H1 (cell line): ENCODE measurements at regions not wholly inside any gene's neighbourhood (a gene's known extent, or its start where the extent isn't known, plus 50 kb on each side); places are given as distances from the start of the nearest gene placed in this dataset.
"Not testable (repeated sequence)": the region's sequence is repeated elsewhere in the genome, so short reads cannot be mapped to it uniquely, and the experiment has no call there.

Experiments
- CTCF ChIA-PET: fragments of 300-600 bp; sonication (Branson Sonifier 250); formaldehyde crosslinking; loops from one replicate; lab custom pipeline; 2021; ENCODE audit not compliant: partially characterized antibody; lab: Charles Lee
- POLR2A ChIA-PET: fragments of 300-600 bp; sonication (Branson Sonifier 250); formaldehyde crosslinking; loops from one replicate; lab custom pipeline; 2021; ENCODE audit warnings: inconsistent platforms; ENCODE audit not compliant: partially characterized antibody; lab: Charles Lee
- DNase-seq, 2 experiments: peaks; one replicate each; pipeline versions ENCODE4 v3.0.0 to v3.0.0-alpha.2; 2010 to 2022; ENCODE audit warnings: low spot score in 2 of 2, low read depth in 1 of 2, mixed read lengths in 1 of 2
- FAIRE-seq: peaks from 2 replicates; lab custom pipeline; 2011; peaks lifted over from hg19 to GRCh38; lab: Jason Lieb, UNC
- H2AFZ ChIP-seq: 2 replicates; pipeline ENCODE4 v1.8.1; 2012; ENCODE audit warnings: low read length, inconsistent platforms
- H2AK5ac ChIP-seq: 2 replicates; pipeline ENCODE4 v1.6.1; 2013; ENCODE audit warnings: low read depth, low read length
- H2BK120ac ChIP-seq: replicated peaks from 2 replicates; pipeline ENCODE3; 2013; ENCODE audit warnings: low read depth, low read length, inconsistent platforms
- H2BK12ac ChIP-seq: 2 replicates; pipeline ENCODE4 v1.6.1; 2013; ENCODE audit warnings: low read depth, low read length
- H2BK15ac ChIP-seq: 2 replicates; pipeline ENCODE4 v1.6.1; 2013; ENCODE audit warnings: low read length
- H2BK20ac ChIP-seq: 2 replicates; pipeline ENCODE4 v1.6.1; 2013; ENCODE audit warnings: low read length
- H2BK5ac ChIP-seq: 2 replicates; pipeline ENCODE4 v1.6.1; 2013; ENCODE audit warnings: low read depth, low read length
- H3K14ac ChIP-seq: 2 replicates; pipeline ENCODE4 v1.6.1; 2013; ENCODE audit warnings: inconsistent platforms; ENCODE audit not compliant: insufficient read length
- H3K18ac ChIP-seq: 2 replicates; pipeline ENCODE4 v1.6.1; 2013; ENCODE audit warnings: low read length; ENCODE audit errors: extremely low read depth
- H3K23ac ChIP-seq: 2 replicates; pipeline ENCODE4 v1.6.1; 2013; ENCODE audit warnings: inconsistent platforms; ENCODE audit not compliant: insufficient read length
- H3K23me2 ChIP-seq: 2 replicates; pipeline ENCODE4 v1.6.1; 2013; ENCODE audit warnings: low read depth, low read length
- H3K27ac ChIP-seq: 2 replicates; pipeline ENCODE4 v1.6.1; 2011; ENCODE audit warnings: low read depth, low read length, inconsistent platforms
- H3K27me3 ChIP-seq, 4 experiments: replicated peaks in 1 of 4; 1 replicate in 1 of 4; 2 replicates in 3 of 4; pipeline versions ENCODE4 v1.6.1 to v1.8.1; 2011 to 2013; ENCODE audit warnings: low read length in 3 of 4, mild to moderate bottlenecking in 3 of 4, inconsistent platforms in 2 of 4, mixed read lengths in 2 of 4, moderate library complexity in 1 of 4; ENCODE audit not compliant: control insufficient read depth in 3 of 4, insufficient read depth in 3 of 4; ENCODE audit errors: extremely low read depth in 1 of 4
- H3K36me3 ChIP-seq, 4 experiments: 2 replicates each; pipeline versions ENCODE4 v1.6.1 to v1.8.1; 2011 to 2013; ENCODE audit warnings: mild to moderate bottlenecking in 4 of 4, low read length in 3 of 4, moderate library complexity in 2 of 4, control low read depth in 1 of 4, inconsistent platforms in 1 of 4; ENCODE audit not compliant: insufficient read depth in 4 of 4, control insufficient read depth in 2 of 4
- H3K4ac ChIP-seq: replicated peaks from 2 replicates; pipeline ENCODE3; 2013; ENCODE audit warnings: low read length, low read depth, mixed read lengths, inconsistent platforms; ENCODE audit not compliant: insufficient read length
- H3K4me1 ChIP-seq, 4 experiments: replicated peaks in 1 of 4; 1 replicate in 1 of 4; 2 replicates in 3 of 4; pipeline versions ENCODE4 v1.6.1 to v1.8.1; 2011 to 2013; ENCODE audit warnings: low read length in 3 of 4, inconsistent platforms in 2 of 4, mixed read lengths in 1 of 4; ENCODE audit not compliant: insufficient read depth in 4 of 4, control insufficient read depth in 3 of 4
- H3K4me2 ChIP-seq, 2 experiments: 2 replicates each; pipeline versions ENCODE4 v1.6.1 to v1.8.1; 2011 to 2013; ENCODE audit warnings: low read depth in 2 of 2, low read length in 2 of 2, control low read depth in 1 of 2, inconsistent platforms in 1 of 2, mild to moderate bottlenecking in 1 of 2; ENCODE audit not compliant: insufficient read depth in 1 of 2
- H3K4me3 ChIP-seq, 4 experiments: fragments of 200-600, 300-600 bp in 1 of 4; sonication (generic), shearing (Covaris generic), sonication (Bioruptor Twin) in 1 of 4; 2 replicates each; pipeline versions ENCODE4 v1.5.1 to v1.8.1; 2011 to 2016; ENCODE audit warnings: low read length in 4 of 4, low read depth in 3 of 4, control low read depth in 2 of 4, inconsistent platforms in 2 of 4, mild to moderate bottlenecking in 2 of 4, mixed read lengths in 1 of 4, moderate library complexity in 1 of 4; ENCODE audit not compliant: insufficient read depth in 2 of 4; ENCODE audit errors: extremely low read depth in 1 of 4
- H3K56ac ChIP-seq: replicated peaks from 2 replicates; pipeline ENCODE3; 2013; ENCODE audit warnings: low read depth, mild to moderate bottlenecking, mixed read lengths, low read length, inconsistent platforms; ENCODE audit not compliant: insufficient read length
- H3K79me1 ChIP-seq: 2 replicates; pipeline ENCODE4 v1.6.1; 2013; ENCODE audit warnings: low read depth, low read length, control low read depth
- H3K79me2 ChIP-seq, 2 experiments: 2 replicates each; pipeline versions ENCODE4 v1.6.1 to v1.8.1; 2012 to 2013; ENCODE audit warnings: low read length in 2 of 2, mild to moderate bottlenecking in 2 of 2, inconsistent platforms in 1 of 2; ENCODE audit not compliant: insufficient read depth in 2 of 2, control insufficient read depth in 1 of 2
- H3K9ac ChIP-seq, 4 experiments: replicated peaks in 1 of 4; 1 replicate in 1 of 4; 2 replicates in 3 of 4; pipeline versions ENCODE4 v1.6.1 to v1.8.1; 2011 to 2013; ENCODE audit warnings: low read depth in 3 of 4, low read length in 3 of 4, control low read depth in 2 of 4, mild to moderate bottlenecking in 2 of 4, moderate library complexity in 2 of 4, inconsistent platforms in 1 of 4; ENCODE audit errors: extremely low read depth in 1 of 4
- H3K9me3 ChIP-seq, 2 experiments: 2 replicates each; pipeline versions ENCODE4 v1.6.1 to v1.8.1; 2012 to 2013; ENCODE audit warnings: mild to moderate bottlenecking in 2 of 2, moderate library complexity in 2 of 2, control low read depth in 1 of 2, inconsistent platforms in 1 of 2, low read depth in 1 of 2, low read length in 1 of 2, mixed read lengths in 1 of 2; ENCODE audit not compliant: insufficient read depth in 2 of 2
- H4K20me1 ChIP-seq, 2 experiments: replicated peaks in 1 of 2; 2 replicates each; pipeline versions ENCODE3 to v1.8.1; 2011 to 2013; ENCODE audit warnings: inconsistent platforms in 2 of 2, low read length in 2 of 2, mild to moderate bottlenecking in 1 of 2; ENCODE audit not compliant: insufficient read depth in 2 of 2, control insufficient read depth in 1 of 2
- H4K5ac ChIP-seq: 2 replicates; pipeline ENCODE4 v1.6.1; 2013; ENCODE audit warnings: low read length, low read depth, mixed read lengths, inconsistent platforms; ENCODE audit not compliant: insufficient read length
- H4K8ac ChIP-seq: 2 replicates; pipeline ENCODE4 v1.8.0; 2013; ENCODE audit warnings: mild to moderate bottlenecking, moderate library complexity, low read length, inconsistent platforms; ENCODE audit not compliant: insufficient read depth; ENCODE audit errors: extremely low read depth
- H4K91ac ChIP-seq: replicated peaks from 2 replicates; pipeline ENCODE3; 2013; ENCODE audit warnings: low read length, mixed read lengths, inconsistent platforms; ENCODE audit not compliant: insufficient read length
- WGBS, 2 experiments: shearing (Covaris generic) in 1 of 2; methylation state at CpG; one replicate each; pipeline versions ENCODE4 v1.1.6 to v1.1.7; 2013 to 2015; ENCODE audit warnings: low lambda C conversion rate in 2 of 2, mixed read lengths in 2 of 2, inconsistent platforms in 1 of 2, low coverage in 1 of 2, missing lambda C conversion rate in 1 of 2; ENCODE audit not compliant: insufficient replicate concordance in 2 of 2, insufficient coverage in 1 of 2, insufficient read length in 1 of 2; ENCODE audit errors: extremely low coverage in 1 of 2, missing lambda C conversion rate in 1 of 2; 5-methylcytosine and 5-hydroxymethylcytosine counted together

DNA sequence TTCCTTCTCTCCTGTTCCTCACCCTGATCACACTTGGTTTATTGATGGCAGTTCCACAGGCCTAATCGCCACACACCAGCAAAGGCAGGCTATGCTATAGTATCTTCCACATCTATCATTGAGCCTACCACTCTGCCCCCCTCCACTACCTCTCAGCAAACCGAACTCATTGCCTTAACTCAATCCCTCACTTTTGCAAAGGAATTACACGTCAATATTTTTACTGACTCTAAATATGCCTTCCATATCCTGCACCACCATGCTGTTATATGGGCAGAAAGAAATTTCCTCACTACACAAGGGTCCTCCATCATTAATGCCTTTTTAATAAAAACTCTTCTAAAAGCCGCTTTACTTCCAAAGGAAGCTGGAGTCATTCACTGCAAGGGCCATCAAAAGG lies 93.4 kb upstream of the TRIM24 start:
- FAIRE-seq, H3K14ac ChIP-seq, H2AFZ ChIP-seq, DNase-seq, POLR2A ChIA-PET, H4K20me1 ChIP-seq, H3K18ac ChIP-seq, H3K79me1 ChIP-seq, H2BK15ac ChIP-seq, H3K9ac ChIP-seq, H4K91ac ChIP-seq, H3K4ac ChIP-seq, H2BK5ac ChIP-seq, H4K5ac ChIP-seq, H3K4me3 ChIP-seq, H3K27me3 ChIP-seq, H4K8ac ChIP-seq, H2AK5ac ChIP-seq, H3K36me3 ChIP-seq, H3K27ac ChIP-seq, H3K23ac ChIP-seq, H2BK120ac ChIP-seq, H3K4me2 ChIP-seq, H3K23me2 ChIP-seq, H3K4me1 ChIP-seq, H2BK20ac ChIP-seq, H3K79me2 ChIP-seq, H3K56ac ChIP-seq, H2BK12ac ChIP-seq: not testable (repeated sequence)
- peaks cover 0 to 15% of the 10 kb centered on the region in 2 experiments; a peak in 2 of 4 replicates for H3K9me3 ChIP-seq
- CTCF ChIA-PET, result interaction anchor here (0.8 kb wide), 1 partner anchor 132 kb away, joined by 3 read pairs; no protein-coding TSS in a partner anchor
- 85% methylated on average over 4 of the region's 4 CpGs; no CpG with 5 or more reads in 1 of the 2 experiments for WGBS, 2 experiments
